Stimulated activated CD4-positive, alpha-beta T cell treated with anti-CD3 and anti-CD28 coated beads, Interleukin-1b, Interleukin-23, amount 100 ng/mL, for 4 hours (primary cell): ENCODE measurements at regions not wholly inside any gene's neighbourhood (a gene's known extent, or its start where the extent isn't known, plus 50 kb on each side); places are given as distances from the start of the nearest gene placed in this dataset.

Source experiments
- DNase-seq, 2 donors: peaks; one replicate each; pipeline ENCODE4 v3.0.0-alpha.2; 2020; ENCODE audit warnings: low read depth in 2 of 2

- no peak for DNase-seq
Measured at GRCh38 chr7:28361551-28361950, 50.8 kb upstream of the CREB5 start.

- DNase-seq, result no peak
Measured at GRCh38 chr7:28362182-28362581, 50.1 kb upstream of the CREB5 start.
